Aorta (tissue), 5 donors: ENCODE measurements at regions not wholly inside any gene's neighbourhood (a gene's known extent, or its start where the extent isn't known, plus 50 kb on each side); places are given as distances from the start of the nearest gene placed in this dataset.
"Not testable (repeated sequence)": the region's sequence is repeated elsewhere in the genome, so short reads cannot be mapped to it uniquely, and the experiment has no call there.

ENCODE experiments used
- ATAC-seq: fragments of 200-7000 bp; cut with Tn5 transposase; one replicate; pipeline ENCODE4 v1.9.1; 2022; ENCODE audit warnings: moderate library complexity; ENCODE audit not compliant: low FRiP score
- DNase-seq, 2 donors: peaks; one replicate each; pipeline ENCODE4 v3.0.0-alpha.2; 2020
- H3K27ac ChIP-seq, 2 donors: one replicate each; pipeline ENCODE4 v1.5.1; 2013; ENCODE audit warnings: low read length in 2 of 2, mild to moderate bottlenecking in 2 of 2, moderate library complexity in 2 of 2, control low read depth in 1 of 2, inconsistent platforms in 1 of 2, low read depth in 1 of 2
- H3K27me3 ChIP-seq, 2 donors: one replicate each; pipeline ENCODE4 v1.6.1; 2013; ENCODE audit warnings: control low read depth in 1 of 2, low read length in 1 of 2, mild to moderate bottlenecking in 1 of 2, moderate library complexity in 1 of 2; ENCODE audit not compliant: insufficient read depth in 2 of 2, control insufficient read depth in 1 of 2
- H3K36me3 ChIP-seq, 2 donors: one replicate each; pipeline ENCODE4 v1.6.1; 2013; ENCODE audit warnings: control low read depth in 1 of 2, low read length in 1 of 2, mild to moderate bottlenecking in 1 of 2; ENCODE audit not compliant: insufficient read depth in 2 of 2, control insufficient read depth in 1 of 2
- H3K4me1 ChIP-seq, 2 donors: one replicate each; pipeline ENCODE4 v1.6.1; 2013; ENCODE audit warnings: low read length in 2 of 2, control low read depth in 1 of 2, mild to moderate bottlenecking in 1 of 2, moderate library complexity in 1 of 2; ENCODE audit not compliant: insufficient read depth in 2 of 2, control insufficient read depth in 1 of 2
- H3K4me3 ChIP-seq, 2 donors: one replicate each; pipeline ENCODE4 v1.5.1; 2013; ENCODE audit warnings: low read length in 2 of 2, control low read depth in 1 of 2, mild to moderate bottlenecking in 1 of 2
- H3K9me3 ChIP-seq: one replicate; pipeline ENCODE4 v1.6.1; 2013; ENCODE audit warnings: mild to moderate bottlenecking, low read length; ENCODE audit not compliant: control insufficient read depth
- WGBS, 2 donors: extraction: QIAGEN DNeasy Blood & Tissue Kit; methylation state at CpG; one replicate each; pipeline ENCODE4 v1.1.7; 2013; 5-methylcytosine and 5-hydroxymethylcytosine counted together
- intact Hi-C, 2 donors: fragments of 100-400 bp; cut with DNase I; formaldehyde crosslinking; loops; one replicate each; pipeline versions ENCODE4 v1.14.2 to v1.15.0; 2022
- donor health status: healthy with polysubstance abuse.
- donor health status: Bipolar disorder and iron deficiency.
- donor health status: DM: no; HTN: no; CAD: no.
- donor health status: DM: no; HTN: no; CAD: no.
- donor health status: DM: yes; HTN: yes; CAD: no.

DNA sequence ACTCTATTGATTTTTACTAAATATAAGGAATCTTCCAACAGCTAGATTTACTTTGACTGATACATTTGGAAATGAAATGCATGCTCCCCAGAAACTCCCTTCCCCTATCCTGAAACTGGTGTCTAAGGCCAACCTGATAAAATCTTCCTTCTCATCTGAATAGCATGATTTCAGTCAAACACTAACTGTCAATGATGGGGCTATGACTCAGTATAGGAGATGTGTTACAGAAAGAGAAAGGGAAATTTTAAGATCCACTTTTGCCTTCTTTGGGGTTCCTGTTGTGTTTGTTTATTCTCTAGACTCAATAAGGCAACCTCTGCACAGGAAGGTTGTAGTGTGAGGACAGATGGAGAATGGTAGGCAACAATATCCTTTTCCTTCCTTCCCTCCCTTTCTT is 160.7 kb downstream of the MOSPD2 start:
- Histone ChIP-seq H3K36me3 (no peaks in the 10 kb centered on the region), H3K27ac (no peak overlapping the region), H3K4me1 (no peaks in the 10 kb centered on the region), H3K27me3 (no peaks in the 10 kb centered on the region), H3K9me3 (no peaks in the 10 kb centered on the region), H3K4me3 (no peak overlapping the region)
- no peak for ATAC-seq
- DNase-seq: no peak
- intact Hi-C loops: no loop called here

DNA sequence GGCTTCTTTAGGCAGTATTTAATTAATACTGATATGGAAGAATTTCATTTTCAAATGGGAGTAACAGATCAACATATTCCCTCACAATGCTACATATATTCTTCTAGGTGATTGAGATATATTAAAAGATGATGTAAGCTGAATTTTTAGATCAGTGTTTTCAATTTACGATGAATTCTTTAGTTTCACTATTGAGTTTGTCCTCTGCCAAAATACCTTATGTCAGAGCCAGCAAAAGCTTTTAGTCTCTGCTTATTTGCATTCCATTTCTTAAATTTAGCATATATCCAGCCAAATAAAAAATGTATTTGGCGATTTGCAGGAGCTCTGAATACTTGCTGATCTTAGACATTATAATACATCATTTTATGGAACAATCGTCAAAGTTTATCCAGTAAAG is 144.3 kb downstream of the MOSPD2 start:
- ATAC-seq (no peak), DNase-seq (no peak)
- Histone ChIP-seq H3K36me3 (no peaks in the 10 kb centered on the region), H3K9me3 (no peaks in the 10 kb centered on the region), H3K4me1 (no peaks in the 10 kb centered on the region), H3K4me3 (no peak overlapping the region), H3K27me3 (no peaks in the 10 kb centered on the region), H3K27ac (no peak overlapping the region)
- 17 to 31% methylated on average over 3 of the region's 3 CpGs for whole genome bisulfite sequencing, 2 donors
- intact Hi-C loops: no loop called here

- H3K4me3 ChIP-seq: no peak overlapping the region
- ATAC-seq: no peak
Measured at GRCh38 chrX:15016051-15016450, 142.8 kb downstream of the MOSPD2 start.

DNA sequence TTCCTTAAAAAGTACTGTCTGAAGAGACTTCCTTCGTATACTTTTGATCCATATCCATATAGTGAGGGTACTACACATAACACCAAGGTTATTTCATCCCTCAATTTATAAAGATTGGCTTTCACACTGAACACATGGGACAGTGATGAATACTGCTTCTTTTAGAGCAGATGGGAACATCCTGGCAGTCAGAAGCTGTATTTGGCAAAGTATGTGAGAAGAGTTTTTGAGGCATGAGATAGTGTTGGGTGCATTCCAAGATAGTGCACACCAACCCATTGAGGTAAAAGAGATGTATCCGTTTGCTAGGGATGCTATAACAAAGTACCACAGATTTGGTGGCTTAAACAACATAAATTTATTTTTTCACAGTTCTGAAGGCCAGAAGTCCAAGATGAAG is 141.1 kb downstream of the MOSPD2 start:
- no peaks in the 10 kb centered on the region for H3K4me1 ChIP-seq
- intact Hi-C loops: no loop called here
- ATAC-seq: no peak

More at GRCh38 chrX:15016051-15016450, 142.8 kb downstream of the MOSPD2 start:
- H3K4me1 ChIP-seq: no peaks in the 10 kb centered on the region
- H3K9me3 ChIP-seq: no peaks in the 10 kb centered on the region
- no peak for DNase-seq
- 55 to 87% methylated on average over 1 of the region's 1 CpG for WGBS, 2 donors
- H3K27ac ChIP-seq: no peak overlapping the region
- no peaks in the 10 kb centered on the region for H3K27me3 ChIP-seq
- intact Hi-C loops: no loop called here
- no peaks in the 10 kb centered on the region for H3K36me3 ChIP-seq

DNA sequence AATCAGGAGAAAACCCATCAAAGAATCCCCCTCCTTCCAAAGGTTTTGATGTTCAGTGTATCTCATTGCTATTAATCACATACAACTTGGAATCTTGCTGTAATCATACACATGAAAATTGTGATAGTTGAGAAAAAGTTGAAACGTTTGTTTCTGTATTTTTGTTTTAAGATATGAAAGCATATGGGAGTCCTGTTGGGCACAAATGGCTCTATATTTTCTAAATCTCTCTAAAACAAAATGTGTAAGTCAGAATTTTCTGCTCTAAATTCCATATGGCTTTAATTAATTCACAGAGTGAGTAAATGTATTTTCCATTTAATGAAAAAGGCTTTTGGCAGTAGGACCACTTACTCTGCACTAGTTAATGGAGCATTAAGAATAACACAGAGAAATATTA is 140.2 kb downstream of the MOSPD2 start:
- Histone ChIP-seq H3K4me3 (no peak overlapping the region), H3K9me3 (no peaks in the 10 kb centered on the region), H3K27me3 (no peaks in the 10 kb centered on the region), H3K36me3 (no peaks in the 10 kb centered on the region), H3K27ac (no peak overlapping the region), H3K4me1 (no peaks in the 10 kb centered on the region)
- intact Hi-C loops: no loop called here
- no peak for ATAC-seq
- WGBS, 2 donors: 15 to 36% methylated on average over 1 of the region's 1 CpG
- no peak for DNase-seq

More for the DNA sequence above, 141.1 kb downstream of the MOSPD2 start:
- Histone ChIP-seq H3K27me3 (no peaks in the 10 kb centered on the region), H3K27ac (no peak overlapping the region), H3K36me3 (no peaks in the 10 kb centered on the region), H3K9me3 (no peaks in the 10 kb centered on the region), H3K4me3 (no peak overlapping the region)
- WGBS, 2 donors: 76 to 82% methylated on average over 2 of the region's 2 CpGs
- DNase-seq: no peak

DNA sequence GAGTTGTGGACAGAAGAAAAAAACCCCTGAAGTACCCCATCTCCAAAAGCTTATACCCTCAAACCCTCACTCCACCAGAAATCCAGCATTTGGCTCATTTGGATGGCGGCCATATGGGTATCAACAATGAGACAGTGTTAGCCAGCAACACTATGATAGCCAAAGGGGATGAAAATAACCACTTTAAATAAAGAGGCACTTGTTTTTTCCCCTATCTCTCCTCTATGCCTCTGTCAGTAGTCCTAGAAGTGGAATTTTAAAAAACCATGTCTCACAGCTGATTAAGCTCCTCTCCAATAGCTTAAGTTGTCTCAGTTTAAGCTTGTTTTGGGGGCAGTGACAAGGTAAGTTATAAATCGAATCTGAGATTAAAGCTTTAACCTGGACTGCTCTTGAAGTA is 124.0 kb downstream of the MOSPD2 start:
- no peak overlapping the region for H3K27ac ChIP-seq
- WGBS, 2 donors: 47 to 74% methylated on average over 2 of the region's 2 CpGs
- no peak overlapping the region for H3K4me3 ChIP-seq
- H3K4me1 ChIP-seq: no peaks in the 10 kb centered on the region
- intact Hi-C loops: no loop called here
- H3K9me3 ChIP-seq: no peaks in the 10 kb centered on the region
- DNase-seq (no peak), ATAC-seq (no peak)
- H3K27me3 ChIP-seq: no peaks in the 10 kb centered on the region
- no peaks in the 10 kb centered on the region for H3K36me3 ChIP-seq

- ATAC-seq, H3K4me1 ChIP-seq, H3K36me3 ChIP-seq, intact Hi-C loops, H3K4me3 ChIP-seq, H3K27ac ChIP-seq, H3K9me3 ChIP-seq, DNase-seq, H3K27me3 ChIP-seq: not testable (repeated sequence)
- WGBS, 2 donors: 94 to 95% methylated on average over 5 of the region's 5 CpGs
Measured at GRCh38 chrX:14984425-14984824, 111.2 kb downstream of the MOSPD2 start.
